DMS 273 treated with DMSO at 0.1 percent for 48 hours (cell line): ENCODE measurements at regions not wholly inside any gene's neighbourhood (a gene's known extent, or its start where the extent isn't known, plus 50 kb on each side); places are given as distances from the start of the nearest gene placed in this dataset.
"Not testable (repeated sequence)": the region's sequence is repeated elsewhere in the genome, so short reads cannot be mapped to it uniquely, and the experiment has no call there.

ENCODE experiments used
- DNase-seq: peaks from one replicate; lab custom pipeline; 2025; lab: John Stamatoyannopoulos, UW

DNA sequence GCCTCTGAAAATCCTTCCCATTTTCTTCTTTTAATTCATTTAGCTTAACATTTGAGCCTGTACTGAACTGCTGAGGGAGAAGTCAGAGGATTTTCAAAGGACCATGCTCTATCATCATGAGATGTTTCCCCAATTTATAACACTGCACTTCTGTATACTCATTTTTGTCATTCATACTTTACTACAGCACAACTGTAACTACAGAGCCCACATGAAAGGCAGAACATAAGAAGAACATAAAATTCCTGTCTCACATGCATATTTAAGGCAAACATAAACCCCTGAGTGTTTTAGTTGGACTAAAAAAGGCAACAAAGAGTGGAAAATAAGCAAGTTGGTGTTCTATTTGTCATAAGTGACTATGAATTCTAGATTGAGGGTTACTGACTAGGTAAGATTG is 237.7 kb upstream of the ARPP21 start:
- DNase-seq = no peak

GRCh38 chr3:35404571-35404970 is 234.8 kb upstream of the ARPP21 start:
- no peak for DNase-seq

- no peak for DNase-seq
These were observed 230.4 kb upstream of the ARPP21 start for GRCh38 chr3:35408882-35409281.

- no peak for DNase-seq
These were observed 229.3 kb upstream of the ARPP21 start for GRCh38 chr3:35409991-35410390.

DNA sequence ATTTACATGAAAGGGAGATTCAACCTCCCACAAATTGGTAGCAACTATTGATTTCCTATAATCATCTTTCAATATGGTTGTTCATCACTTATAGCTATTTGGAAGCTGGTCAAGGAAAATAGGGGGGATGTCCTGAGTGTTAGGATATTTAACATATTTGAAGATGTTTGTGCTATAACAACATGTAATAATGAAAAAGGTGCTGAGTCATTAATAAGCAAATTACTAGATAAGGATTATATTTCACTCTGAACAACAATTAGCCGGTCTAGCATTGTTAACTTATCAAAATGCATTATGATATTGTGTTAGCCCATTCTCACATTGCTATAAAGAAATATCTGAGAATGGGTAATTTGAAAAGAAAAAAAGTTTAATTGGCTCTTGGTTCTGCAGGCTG is 225.8 kb upstream of the ARPP21 start:
- no peak for DNase-seq

GRCh38 chr3:35417080-35417479 is 222.2 kb upstream of the ARPP21 start:
- DNase-seq = no peak

DNA sequence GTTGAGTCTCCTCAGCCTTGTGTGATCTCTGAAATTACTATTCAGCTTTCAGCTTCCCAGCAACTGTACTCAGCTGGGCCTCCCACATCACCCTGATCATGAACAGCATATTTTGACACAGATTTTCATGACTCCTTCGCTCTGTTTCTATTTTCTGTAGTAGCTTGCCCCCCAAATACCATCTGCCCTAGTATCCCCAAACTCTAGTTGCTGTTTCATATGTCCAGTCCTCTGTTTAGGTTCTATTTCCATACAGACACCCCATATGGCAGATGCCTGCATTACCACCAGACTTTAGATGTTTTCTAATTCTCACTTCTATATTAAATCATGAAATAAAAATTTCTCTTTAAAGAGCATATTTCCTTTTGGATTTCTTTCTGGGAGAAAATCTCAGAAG is 217.2 kb upstream of the ARPP21 start:
- no peak for DNase-seq

DNA sequence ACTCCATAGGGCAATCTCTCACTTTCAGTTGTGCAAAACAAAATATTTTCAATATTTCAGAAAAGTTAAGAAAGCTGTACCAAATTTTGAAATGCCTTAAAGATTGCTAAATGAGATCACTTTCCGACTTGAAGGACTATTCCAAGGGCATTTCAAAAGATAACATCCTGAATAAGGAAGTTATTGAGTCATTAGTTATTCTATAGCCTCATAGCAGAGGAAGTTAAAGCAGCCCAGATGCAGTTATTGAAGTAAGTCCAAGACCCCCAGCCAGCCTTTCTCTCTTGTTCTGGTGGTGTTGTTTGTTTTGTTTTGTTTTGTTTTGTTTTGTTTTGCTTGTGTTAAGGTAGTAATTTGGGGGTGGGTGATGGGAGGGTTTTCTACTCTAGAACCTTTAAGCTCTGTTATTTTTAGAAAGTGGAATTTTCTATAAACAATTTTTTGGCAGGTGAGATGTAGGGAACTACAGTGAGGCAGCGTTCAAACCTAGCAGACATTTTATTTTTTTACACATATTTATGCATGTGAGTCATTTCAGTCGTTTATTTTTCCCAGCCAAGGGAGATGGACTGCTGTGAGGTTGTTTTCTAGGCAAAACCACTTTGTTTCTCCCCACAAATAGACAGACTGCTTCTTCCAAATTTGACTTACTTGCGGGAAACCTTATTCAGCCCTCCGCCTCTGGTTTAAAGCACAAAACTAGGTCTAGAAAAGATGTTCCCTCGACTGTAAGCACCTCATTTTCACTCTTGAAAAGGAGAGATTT is 216.3 kb upstream of the ARPP21 start:
- no peak for DNase-seq

GRCh38 chr3:35426366-35426958 is 212.9 kb upstream of the ARPP21 start:
- DNase-seq = no peak

DNA sequence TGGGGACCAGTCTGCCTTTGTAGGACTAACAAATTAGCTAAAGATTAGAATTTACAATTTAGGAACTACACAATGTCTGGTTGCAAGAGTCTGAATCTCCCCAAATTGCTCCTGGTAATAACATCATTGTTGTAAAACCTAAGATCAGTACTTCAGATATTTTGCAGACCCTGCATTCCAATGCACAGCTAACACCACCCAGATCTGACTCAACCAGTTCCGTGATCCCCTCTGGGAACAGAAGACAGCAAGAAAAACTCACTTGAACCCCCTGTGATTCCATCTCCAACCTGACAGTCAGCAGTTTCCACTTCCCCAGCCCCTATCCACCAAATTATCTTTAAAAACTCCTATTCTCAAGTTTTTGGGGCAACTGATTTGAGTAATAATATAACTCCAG is 201.9 kb upstream of the ARPP21 start:
- DNase-seq = no peak

DNA sequence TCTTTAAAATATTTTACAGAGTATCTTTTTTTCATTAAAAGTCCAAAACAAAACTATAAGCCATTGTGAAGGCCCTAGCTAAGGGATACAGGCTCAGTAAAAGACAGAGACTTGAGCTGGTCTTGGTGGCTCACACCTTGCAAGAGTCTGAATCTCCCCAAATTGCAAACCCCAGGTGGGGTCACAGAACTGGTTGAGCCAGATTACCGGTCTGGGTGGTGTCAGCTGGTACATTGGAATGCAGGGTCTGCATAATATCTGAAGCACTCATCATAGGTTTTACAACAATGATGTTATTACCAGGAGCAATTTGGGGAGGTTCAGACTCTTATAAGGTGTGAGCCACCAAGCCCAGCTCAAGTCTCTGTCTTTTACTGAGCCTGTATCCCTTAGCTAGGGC is 201.2 kb upstream of the ARPP21 start:
- DNase-seq = no peak

DNA sequence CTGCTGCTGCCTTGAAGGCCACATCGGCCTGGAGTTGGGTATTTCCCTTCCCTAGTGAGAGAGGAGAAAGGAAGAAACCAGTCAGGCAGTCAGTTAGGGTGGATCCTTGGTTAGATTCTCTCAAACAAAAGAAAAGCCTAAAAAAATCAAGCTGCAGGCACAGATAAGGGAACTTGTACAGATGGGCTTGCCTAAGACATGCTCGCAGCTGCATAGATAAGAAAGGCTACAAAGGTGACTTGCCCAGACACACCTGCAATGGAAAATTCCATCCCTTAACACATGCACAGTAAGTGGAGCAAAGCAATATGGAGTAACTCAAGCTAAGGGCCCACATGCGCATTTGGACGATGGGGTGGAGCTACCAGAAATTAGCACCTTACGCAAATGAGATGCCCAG is 199.7 kb upstream of the ARPP21 start:
- DNase-seq = no peak

GRCh38 chr3:35440826-35441225 is 198.5 kb upstream of the ARPP21 start:
- no peak for DNase-seq

GRCh38 chr3:35446896-35447295 is 192.4 kb upstream of the ARPP21 start:
- no peak for DNase-seq

DNA sequence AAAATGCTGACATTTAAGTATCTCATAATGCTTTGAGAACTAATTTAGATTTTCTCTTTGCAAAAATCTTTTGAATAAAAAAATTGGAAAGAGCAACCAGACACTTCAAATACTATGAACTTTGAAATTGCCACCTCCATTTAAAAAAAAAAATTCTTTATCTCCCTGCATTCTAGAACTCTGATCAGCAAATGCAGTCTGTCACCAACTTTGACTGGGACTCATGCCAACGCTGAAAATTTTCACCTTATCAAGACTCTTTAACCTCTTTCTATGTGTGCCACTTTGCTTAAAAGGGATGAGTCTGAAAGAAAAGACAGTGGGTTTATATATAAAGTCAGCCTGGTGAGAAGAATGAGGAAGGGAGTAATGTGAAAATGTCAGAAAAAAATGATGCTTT is 191.2 kb upstream of the ARPP21 start:
- DNase-seq = no peak

GRCh38 chr3:35448681-35449080 is 190.6 kb upstream of the ARPP21 start:
- DNase-seq = no peak

- not testable (repeated sequence) for DNase-seq
These were observed 184.5 kb upstream of the ARPP21 start for GRCh38 chr3:35454819-35455218.

GRCh38 chr3:35473956-35474355 is 165.4 kb upstream of the ARPP21 start:
- no peak for DNase-seq

DNA sequence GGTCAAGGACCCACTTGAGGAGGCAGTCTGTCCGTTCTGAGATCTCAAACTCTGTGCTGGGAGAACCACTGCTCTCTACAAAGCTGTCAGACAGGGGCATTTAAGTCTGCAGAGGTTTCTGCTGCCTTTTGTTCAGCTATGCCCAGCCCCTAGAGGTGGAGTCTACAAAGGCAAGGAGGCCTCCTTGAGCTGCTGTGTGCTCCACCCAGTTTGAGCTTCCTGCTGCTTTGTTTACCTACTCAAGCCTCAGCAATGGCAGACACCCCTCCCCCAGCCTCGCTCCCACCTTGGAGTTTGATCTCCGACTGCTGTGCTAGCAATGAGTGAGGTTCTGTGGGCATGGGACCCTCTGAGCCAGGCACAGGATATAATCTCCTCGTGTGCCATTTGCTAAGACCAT is 156.8 kb upstream of the ARPP21 start:
- DNase-seq = not testable (repeated sequence)

GRCh38 chr3:35483131-35483530 is 156.2 kb upstream of the ARPP21 start:
- no peak for DNase-seq

DNA sequence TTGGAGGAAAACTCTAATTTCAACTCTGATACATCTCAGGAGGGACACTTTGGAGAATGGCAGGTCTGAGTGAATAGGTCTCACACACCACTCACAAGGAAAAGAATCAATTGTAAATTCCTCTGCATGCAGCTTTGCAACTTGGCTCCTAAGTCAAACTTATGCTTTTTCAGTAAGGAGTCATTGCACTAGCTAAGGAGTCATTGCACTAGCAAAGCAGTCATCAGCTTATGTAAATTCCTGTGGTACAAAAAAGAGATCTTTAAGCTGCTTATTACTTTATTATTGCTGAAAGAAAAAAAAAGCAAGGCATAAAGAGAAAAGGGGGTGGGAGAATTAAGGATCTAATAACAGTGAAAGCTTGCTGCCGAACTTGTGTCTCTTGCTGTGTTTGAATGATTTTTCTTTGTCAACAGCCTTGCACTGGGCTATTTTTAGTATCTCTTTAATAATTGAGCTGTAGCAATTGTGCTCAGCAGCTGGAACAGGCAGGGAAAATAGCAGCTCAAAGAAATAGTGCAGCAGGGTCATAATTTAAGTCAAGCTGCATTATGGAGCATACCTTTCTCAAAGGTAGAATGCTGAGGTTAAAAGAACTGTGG is 154.3 kb upstream of the ARPP21 start:
- no peak for DNase-seq

DNA sequence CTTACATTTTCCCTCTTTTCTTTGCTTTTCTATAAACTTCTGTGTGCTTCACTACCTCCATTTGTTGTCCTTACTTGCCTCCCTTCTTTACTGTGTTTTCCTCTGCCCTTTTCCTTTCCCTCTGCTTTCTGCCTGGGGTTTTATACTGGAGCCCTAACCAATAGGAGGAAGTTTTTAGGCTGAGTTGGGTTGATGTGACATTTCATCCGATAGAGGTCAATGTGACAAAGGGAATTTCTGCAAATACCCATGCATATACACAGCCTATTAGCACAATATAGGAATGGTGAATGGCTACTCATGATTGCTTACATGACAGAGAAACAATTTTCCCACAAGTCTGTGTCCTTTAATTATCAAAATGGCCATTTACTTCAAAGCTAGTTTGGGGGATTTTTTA is 153.0 kb upstream of the ARPP21 start:
- no peak for DNase-seq

- no peak for DNase-seq
These were observed 151.9 kb upstream of the ARPP21 start for GRCh38 chr3:35487376-35487775.

GRCh38 chr3:35488526-35488925 is 150.8 kb upstream of the ARPP21 start:
- no peak for DNase-seq
